ENCODE measurements at regions not wholly inside any gene's neighbourhood (a gene's known extent, or its start where the extent isn't known, plus 50 kb on each side); places are given as distances from the start of the nearest gene placed in this dataset.
"Not testable (repeated sequence)": the region's sequence is repeated elsewhere in the genome, so short reads cannot be mapped to it uniquely, and the experiment has no call there.

DNA sequence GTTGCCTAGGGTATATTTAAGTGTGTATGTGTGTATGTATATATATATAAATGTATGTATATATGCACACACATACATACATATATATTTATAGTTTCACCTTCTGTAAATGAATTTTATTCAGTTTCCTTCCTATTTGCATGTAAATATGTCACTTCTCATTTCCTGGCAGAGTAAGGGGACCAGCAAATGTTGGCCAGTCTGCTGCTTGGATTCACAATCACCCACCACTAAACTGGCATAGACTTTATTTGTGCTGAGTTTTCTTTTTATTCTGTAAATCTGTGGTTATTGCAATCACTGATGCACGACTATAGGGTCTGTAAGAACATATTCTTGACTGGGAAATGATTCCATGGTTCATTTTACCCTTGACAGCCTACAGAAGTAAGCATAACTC, 640.4 kb upstream of the FAM98A start:
- intact Hi-C loops (cut with micrococcal nuclease) = no loop called here
- no peaks in the 10 kb centered on the region for H3K36me3 ChIP-seq
- H3K4me1 ChIP-seq = no peaks in the 10 kb centered on the region
- peaks cover 37% of the 10 kb centered on the region for H3K9me3 ChIP-seq (replicated peaks)
- no peak overlapping the region for H3K4me3 ChIP-seq
- DNase-seq = no peak
- H3K27me3 ChIP-seq (ENCODE audit: low read depth) = no peaks in the 10 kb centered on the region
- no peak overlapping the region for H3K27ac ChIP-seq (replicated peaks)
- TF ChIP-seq, protein P1, sequence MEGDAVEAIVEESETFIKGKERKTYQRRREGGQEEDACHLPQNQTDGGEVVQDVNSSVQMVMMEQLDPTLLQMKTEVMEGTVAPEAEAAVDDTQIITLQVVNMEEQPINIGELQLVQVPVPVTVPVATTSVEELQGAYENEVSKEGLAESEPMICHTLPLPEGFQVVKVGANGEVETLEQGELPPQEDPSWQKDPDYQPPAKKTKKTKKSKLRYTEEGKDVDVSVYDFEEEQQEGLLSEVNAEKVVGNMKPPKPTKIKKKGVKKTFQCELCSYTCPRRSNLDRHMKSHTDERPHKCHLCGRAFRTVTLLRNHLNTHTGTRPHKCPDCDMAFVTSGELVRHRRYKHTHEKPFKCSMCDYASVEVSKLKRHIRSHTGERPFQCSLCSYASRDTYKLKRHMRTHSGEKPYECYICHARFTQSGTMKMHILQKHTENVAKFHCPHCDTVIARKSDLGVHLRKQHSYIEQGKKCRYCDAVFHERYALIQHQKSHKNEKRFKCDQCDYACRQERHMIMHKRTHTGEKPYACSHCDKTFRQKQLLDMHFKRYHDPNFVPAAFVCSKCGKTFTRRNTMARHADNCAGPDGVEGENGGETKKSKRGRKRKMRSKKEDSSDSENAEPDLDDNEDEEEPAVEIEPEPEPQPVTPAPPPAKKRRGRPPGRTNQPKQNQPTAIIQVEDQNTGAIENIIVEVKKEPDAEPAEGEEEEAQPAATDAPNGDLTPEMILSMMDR (IDR thresholded peaks at IDR 0.05; ENCODE audit: borderline replicate concordance) = no peak

DNA sequence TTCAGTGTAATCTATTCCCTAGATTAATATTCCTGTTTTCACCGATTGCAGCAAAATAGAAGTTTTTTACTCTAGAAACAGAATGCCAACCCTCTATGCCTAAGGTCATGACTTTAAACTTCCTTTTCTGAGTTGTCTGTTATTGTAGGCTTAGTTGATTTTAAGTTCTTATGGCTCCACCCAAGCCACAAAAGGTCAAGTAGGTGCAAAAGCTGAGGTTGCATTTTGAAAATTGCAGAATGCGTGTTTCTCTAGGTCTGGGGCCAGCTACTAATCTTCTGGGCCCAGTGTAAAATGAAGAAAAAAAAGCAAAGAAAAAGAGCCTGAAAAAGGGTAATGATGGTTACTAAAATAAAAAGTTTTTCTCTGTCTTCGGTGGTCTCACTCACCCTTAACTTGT, 635.7 kb upstream of the FAM98A start:
- intact Hi-C loops (cut with micrococcal nuclease) = no loop called here
- Histone ChIP-seq H3K9me3 (replicated peaks) (peaks cover 35% of the 10 kb centered on the region), H3K4me3 (no peak overlapping the region), H3K4me1 (no peaks in the 10 kb centered on the region), H3K36me3 (no peaks in the 10 kb centered on the region), H3K27me3 (ENCODE audit: low read depth) (no peaks in the 10 kb centered on the region), H3K27ac (replicated peaks) (no peak overlapping the region)
- TF ChIP-seq, protein P1 (IDR thresholded peaks at IDR 0.05; ENCODE audit: borderline replicate concordance) = no peak
- no peak for DNase-seq

DNA sequence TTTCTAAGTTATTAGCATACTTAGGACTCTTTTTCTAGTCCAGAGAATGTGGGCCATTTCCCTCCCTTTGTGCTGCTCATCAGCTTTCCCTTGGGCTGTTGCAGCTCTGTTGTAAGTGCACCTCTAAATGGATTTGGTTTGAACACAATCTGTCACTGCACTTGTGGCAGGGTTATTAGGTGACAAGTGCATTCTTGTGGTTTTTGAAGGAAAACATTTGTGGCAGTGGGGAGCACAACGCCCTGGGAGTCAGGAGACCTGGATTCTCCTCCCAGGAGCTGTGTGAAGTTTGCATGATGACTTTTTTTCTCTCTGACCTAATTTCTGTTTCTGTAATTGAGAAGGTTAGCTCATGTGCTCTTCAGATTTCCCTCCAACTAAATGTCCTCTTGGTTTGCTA, 630.9 kb upstream of the FAM98A start:
- no peaks in the 10 kb centered on the region for H3K36me3 ChIP-seq
- no peak for DNase-seq
- H3K4me1 ChIP-seq = no peaks in the 10 kb centered on the region
- no peaks in the 10 kb centered on the region for H3K27me3 ChIP-seq (ENCODE audit: low read depth)
- no peaks in the 10 kb centered on the region for H3K9me3 ChIP-seq (replicated peaks)
- no peak overlapping the region for H3K4me3 ChIP-seq
- intact Hi-C loops (cut with micrococcal nuclease) = no loop called here
- no peak overlapping the region for H3K27ac ChIP-seq (replicated peaks)
- TF ChIP-seq, protein P1 (IDR thresholded peaks at IDR 0.05; ENCODE audit: borderline replicate concordance) = no peak

DNA sequence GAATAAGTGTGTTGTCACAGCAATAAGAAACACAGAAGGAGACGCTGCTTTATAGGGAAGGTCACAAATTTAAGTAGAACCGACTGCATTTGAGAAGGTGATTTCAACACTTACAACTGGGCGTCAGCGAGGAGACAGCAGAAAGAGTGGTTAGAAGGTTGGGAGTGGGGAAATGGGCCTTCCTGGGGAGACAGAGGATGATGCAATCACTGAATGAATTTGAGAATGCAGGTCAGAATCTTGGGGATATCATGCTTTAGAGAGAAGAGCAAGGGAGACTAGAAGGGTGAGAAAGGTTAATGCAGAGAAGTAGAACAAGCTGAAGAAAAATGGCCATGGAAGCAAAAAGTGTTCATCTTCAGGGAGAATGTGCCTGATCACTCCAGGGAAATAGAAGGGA, 616.1 kb upstream of the FAM98A start:
- intact Hi-C loops (cut with micrococcal nuclease) = no loop called here
- Histone ChIP-seq H3K36me3 (no peaks in the 10 kb centered on the region), H3K4me3 (no peak overlapping the region), H3K27ac (replicated peaks) (no peak overlapping the region), H3K4me1 (no peaks in the 10 kb centered on the region), H3K9me3 (replicated peaks) (peaks cover 28% of the 10 kb centered on the region), H3K27me3 (ENCODE audit: low read depth) (no peaks in the 10 kb centered on the region)
- TF ChIP-seq, protein P1 (IDR thresholded peaks at IDR 0.05; ENCODE audit: borderline replicate concordance) = no peak
- no peak for DNase-seq

DNA sequence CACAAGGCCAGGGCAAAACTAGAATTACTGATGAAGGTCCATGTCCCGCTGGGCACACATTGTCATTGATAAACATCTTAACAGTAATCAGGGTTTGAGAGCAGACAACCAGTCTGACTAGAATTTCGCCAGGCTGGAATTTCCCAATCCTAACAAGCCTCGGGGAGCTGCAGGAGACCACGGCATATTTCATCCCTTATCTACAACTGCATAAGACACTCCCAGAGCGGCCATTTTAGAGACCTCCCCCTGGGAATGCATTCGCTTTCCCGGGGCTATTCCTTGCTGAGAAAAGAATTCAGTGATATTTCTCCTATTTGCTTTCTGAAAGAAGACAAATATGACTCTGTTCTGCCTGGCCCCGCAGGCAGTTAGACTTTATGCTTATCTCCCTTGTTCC, 611.3 kb upstream of the FAM98A start:
- not testable (repeated sequence) for H3K36me3 ChIP-seq; H3K27ac ChIP-seq (replicated peaks)
- H3K9me3 ChIP-seq (replicated peaks) = peaks cover 56% of the 10 kb centered on the region

GRCh38 chr2:34204560-34204959, 605.5 kb upstream of the FAM98A start:
- Histone ChIP-seq H3K9me3 (replicated peaks) (peaks cover 22% of the 10 kb centered on the region), H3K27ac (replicated peaks) (no peak overlapping the region), H3K36me3 (no peaks in the 10 kb centered on the region), H3K27me3 (ENCODE audit: low read depth) (no peaks in the 10 kb centered on the region), H3K4me3 (no peak overlapping the region), H3K4me1 (no peaks in the 10 kb centered on the region)
- no peak for DNase-seq
- intact Hi-C loops (cut with micrococcal nuclease) = no loop called here
- TF ChIP-seq, protein P1 (IDR thresholded peaks at IDR 0.05; ENCODE audit: borderline replicate concordance) = no peak

More for the DNA sequence above, 611.3 kb upstream of the FAM98A start:
- H3K4me3 ChIP-seq; intact Hi-C loops (cut with micrococcal nuclease); H3K4me1 ChIP-seq; DNase-seq; H3K27me3 ChIP-seq (ENCODE audit: low read depth): not testable (repeated sequence)

Measured in left ventricle myocardium inferior (tissue), 1 donor.